Liver (tissue), 8 donors: ENCODE measurements at regions not wholly inside any gene's neighbourhood (a gene's known extent, or its start where the extent isn't known, plus 50 kb on each side); places are given as distances from the start of the nearest gene placed in this dataset.

Experiments
- DNase-seq: peaks from one replicate; pipeline ENCODE4 v3.0.0-alpha.2; 2017; ENCODE audit warnings: low spot score
- H3K27ac ChIP-seq, 2 donors: one replicate each; pipeline ENCODE4 v1.7.0; 2013; ENCODE audit warnings: inconsistent platforms in 2 of 2, low read length in 2 of 2, control low read depth in 1 of 2, low read depth in 1 of 2, mild to moderate bottlenecking in 1 of 2
- H3K27me3 ChIP-seq, 4 donors: one replicate each; pipeline versions ENCODE4 v1.6.1 to v1.7.0; 2013; ENCODE audit warnings: low read length in 3 of 4, inconsistent platforms in 1 of 4, mild to moderate bottlenecking in 1 of 4, moderate library complexity in 1 of 4; ENCODE audit not compliant: control insufficient read depth in 4 of 4, insufficient read depth in 4 of 4
- H3K36me3 ChIP-seq, 4 donors: one replicate each; pipeline versions ENCODE4 v1.6.1 to v1.7.0; 2013; ENCODE audit warnings: low read length in 3 of 4, mild to moderate bottlenecking in 3 of 4, low read depth in 1 of 4, moderate library complexity in 1 of 4; ENCODE audit not compliant: control insufficient read depth in 4 of 4, insufficient read depth in 3 of 4
- H3K4me1 ChIP-seq, 4 donors: one replicate each; pipeline versions ENCODE4 v1.6.1 to v1.7.0; 2013; ENCODE audit warnings: low read length in 3 of 4, mild to moderate bottlenecking in 3 of 4, moderate library complexity in 1 of 4; ENCODE audit not compliant: control insufficient read depth in 4 of 4, insufficient read depth in 4 of 4
- H3K4me3 ChIP-seq, 3 donors: one replicate each; pipeline versions ENCODE4 v1.6.1 to v1.7.0; 2013; ENCODE audit warnings: low read length in 3 of 3, control low read depth in 1 of 3, low read depth in 1 of 3, mild to moderate bottlenecking in 1 of 3
- H3K9ac ChIP-seq, 2 donors: one replicate each; pipeline ENCODE4 v1.7.0; 2013; ENCODE audit warnings: low read length in 2 of 2, mild to moderate bottlenecking in 2 of 2, moderate library complexity in 2 of 2, control low read depth in 1 of 2, low read depth in 1 of 2
- H3K9me3 ChIP-seq, 4 donors: one replicate each; pipeline versions ENCODE4 v1.6.1 to v1.7.0; 2013; ENCODE audit warnings: low read length in 3 of 4; ENCODE audit not compliant: control insufficient read depth in 4 of 4
- EGR1 ChIP-seq, 2 donors: IDR thresholded peaks; 2 replicates each; pipeline ENCODE4 v1.6.1; 2016 to 2018; ENCODE audit warnings: antibody characterized with exemption in 2 of 2, low read depth in 2 of 2
- FOXA1 ChIP-seq: IDR thresholded peaks from 2 replicates; pipeline ENCODE4 v1.6.1; 2016; ENCODE audit warnings: antibody characterized with exemption
- FOXA2 ChIP-seq: IDR thresholded peaks from 2 replicates; pipeline ENCODE4 v1.6.1; 2016; ENCODE audit warnings: antibody characterized with exemption
- GABPA ChIP-seq, 2 donors: IDR thresholded peaks in 1 of 2; conservative IDR thresholded peaks in 1 of 2; 2 replicates each; pipeline ENCODE4 v1.6.1; 2016; ENCODE audit warnings: antibody characterized with exemption in 2 of 2, mild to moderate bottlenecking in 1 of 2, moderate library complexity in 1 of 2
- HNF4A ChIP-seq, 2 donors: conservative IDR thresholded peaks; 2 replicates each; pipeline ENCODE4 v1.6.1; 2016; ENCODE audit warnings: antibody characterized with exemption in 2 of 2, mild to moderate bottlenecking in 2 of 2
- HNF4G ChIP-seq: IDR thresholded peaks from 2 replicates; pipeline ENCODE4 v1.6.1; 2016; ENCODE audit warnings: antibody characterized with exemption
- JUND ChIP-seq, 2 donors: IDR thresholded peaks; 2 replicates each; pipeline ENCODE4 v1.6.1; 2016; ENCODE audit warnings: antibody characterized with exemption in 2 of 2
- NR2F2 ChIP-seq: IDR thresholded peaks from 2 replicates; pipeline ENCODE4 v1.6.1; 2016; ENCODE audit warnings: antibody characterized with exemption
- RAD21 ChIP-seq, 2 donors: IDR thresholded peaks; 2 replicates each; pipeline ENCODE4 v1.6.1; 2016; ENCODE audit warnings: antibody characterized with exemption in 2 of 2, mild to moderate bottlenecking in 2 of 2
- REST ChIP-seq: IDR thresholded peaks from 2 replicates; pipeline ENCODE4 v1.6.1; 2016; ENCODE audit warnings: antibody characterized with exemption, mild to moderate bottlenecking
- RXRA ChIP-seq, 2 donors: IDR thresholded peaks; 2 replicates each; pipeline ENCODE4 v1.6.1; 2017 to 2018; ENCODE audit warnings: antibody characterized with exemption in 2 of 2, mild to moderate bottlenecking in 1 of 2
- SP1 ChIP-seq: IDR thresholded peaks from 2 replicates; pipeline ENCODE4 v1.6.1; 2018; ENCODE audit warnings: antibody characterized with exemption, mild to moderate bottlenecking
- TAF1 ChIP-seq: conservative IDR thresholded peaks from 2 replicates; pipeline ENCODE4 v1.6.1; 2016; ENCODE audit warnings: antibody characterized with exemption, mild to moderate bottlenecking
- YY1 ChIP-seq: IDR thresholded peaks from 2 replicates; pipeline ENCODE4 v1.6.1; 2016; ENCODE audit warnings: antibody characterized with exemption, mild to moderate bottlenecking
- ZBTB33 ChIP-seq: IDR thresholded peaks from 2 replicates; pipeline ENCODE4 v1.6.1; 2016; ENCODE audit warnings: antibody characterized with exemption
- WGBS: extraction: QIAGEN DNeasy Blood & Tissue Kit; methylation state at CpG from one replicate; pipeline ENCODE4 v1.1.7; 2013; 5-methylcytosine and 5-hydroxymethylcytosine counted together
- TF ChIP-seq, protein P1 (sequence below): IDR thresholded peaks from 2 replicates; pipeline ENCODE4 v1.6.1; 2016; ENCODE audit warnings: antibody characterized with exemption
- TF ChIP-seq, protein P2 (sequence below): fragments of 150-350 bp; IDR thresholded peaks from 2 replicates; pipeline ENCODE4 v1.5.1; 2017; ENCODE audit warnings: improper control_type of control experiment, low read depth, low read length; ENCODE audit not compliant: missing input control
- TF ChIP-seq, protein P3 (sequence below): IDR thresholded peaks from 2 replicates; pipeline ENCODE4 v1.6.1; 2016; ENCODE audit warnings: antibody characterized with exemption
- donor health status: healthy.
- donor health status: healthy.
- donor health status: healthy.
- donor health status: healthy.
- donor health status: healthy.

DNA sequence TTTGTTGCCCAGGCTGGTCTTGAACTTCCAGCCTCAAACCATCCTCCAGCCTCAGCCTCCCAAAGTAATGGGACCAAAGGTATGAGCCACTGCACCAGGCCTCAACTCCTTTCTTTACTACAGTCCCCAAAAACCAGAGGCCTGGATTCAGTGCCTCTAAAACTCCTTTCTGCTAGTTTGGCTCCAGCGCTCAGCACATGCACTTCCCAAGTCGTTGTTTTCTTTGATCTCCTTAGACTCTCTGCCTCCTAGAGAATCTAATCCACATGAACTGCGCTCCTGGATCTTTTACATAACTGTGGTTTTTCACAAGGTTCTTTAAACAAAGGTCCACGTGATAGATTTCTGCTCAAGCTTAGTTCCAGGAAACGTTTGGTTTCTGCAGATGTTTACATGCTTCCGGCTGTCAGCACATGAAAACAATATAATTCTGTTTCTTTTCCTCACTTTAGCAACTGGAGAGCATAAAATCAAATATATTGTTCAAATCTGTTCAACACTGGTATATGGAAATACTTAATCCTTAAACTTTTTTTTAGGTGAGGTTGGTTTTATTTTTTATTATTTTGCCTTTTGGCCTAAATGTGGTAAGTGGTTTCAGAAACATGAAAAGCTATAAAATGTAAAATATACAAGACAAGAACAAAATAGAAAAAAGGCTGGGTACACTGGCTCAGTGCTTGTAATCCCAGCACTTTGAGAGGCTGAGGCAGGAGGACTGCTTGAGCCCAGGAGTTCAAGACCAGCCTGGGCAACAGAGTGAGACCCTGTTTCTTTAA lies 270.5 kb upstream of the MKLN1 start:
- H3K4me1 ChIP-seq, result peaks cover 6 to 36% (median 21%) of the 10 kb centered on the region in 4 donors

More for the DNA sequence above, 270.5 kb upstream of the MKLN1 start:
- Histone ChIP-seq H3K27ac (peak overlapping the region; percentile 82 to 93), H3K4me3 (no peak overlapping the region), H3K36me3 (peaks cover 0 to 5% (median 0%) of the 10 kb centered on the region in 4 donors), H3K27me3 (no peaks in the 10 kb centered on the region), H3K9me3 (no peaks in the 10 kb centered on the region), H3K9ac (peak overlapping the region in 1 of 2 donors; percentile 80)
- TF ChIP-seq RAD21 (IDR thresholded peaks at IDR 0.05), result peak; percentile 33 to 44
- TF ChIP-seq FOXA2, result peak; percentile 86
- peak in 1 of 2 donors; percentile 73 for TF ChIP-seq EGR1 (IDR thresholded peaks at IDR 0.05; ENCODE audit: low read depth in 2 of 2)
- TF ChIP-seq HNF4G, result no peak
- peak; percentile 46 to 73 for TF ChIP-seq JUND (IDR thresholded peaks at IDR 0.05)
- TF ChIP-seq TAF1, result no peak
- TF ChIP-seq RXRA (IDR thresholded peaks at IDR 0.05), result peak; percentile 64 to 87
- TF ChIP-seq, protein P1, sequence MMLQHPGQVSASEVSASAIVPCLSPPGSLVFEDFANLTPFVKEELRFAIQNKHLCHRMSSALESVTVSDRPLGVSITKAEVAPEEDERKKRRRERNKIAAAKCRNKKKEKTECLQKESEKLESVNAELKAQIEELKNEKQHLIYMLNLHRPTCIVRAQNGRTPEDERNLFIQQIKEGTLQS, result no peak
- peak; percentile 71 for TF ChIP-seq REST
- TF ChIP-seq, protein P2, sequence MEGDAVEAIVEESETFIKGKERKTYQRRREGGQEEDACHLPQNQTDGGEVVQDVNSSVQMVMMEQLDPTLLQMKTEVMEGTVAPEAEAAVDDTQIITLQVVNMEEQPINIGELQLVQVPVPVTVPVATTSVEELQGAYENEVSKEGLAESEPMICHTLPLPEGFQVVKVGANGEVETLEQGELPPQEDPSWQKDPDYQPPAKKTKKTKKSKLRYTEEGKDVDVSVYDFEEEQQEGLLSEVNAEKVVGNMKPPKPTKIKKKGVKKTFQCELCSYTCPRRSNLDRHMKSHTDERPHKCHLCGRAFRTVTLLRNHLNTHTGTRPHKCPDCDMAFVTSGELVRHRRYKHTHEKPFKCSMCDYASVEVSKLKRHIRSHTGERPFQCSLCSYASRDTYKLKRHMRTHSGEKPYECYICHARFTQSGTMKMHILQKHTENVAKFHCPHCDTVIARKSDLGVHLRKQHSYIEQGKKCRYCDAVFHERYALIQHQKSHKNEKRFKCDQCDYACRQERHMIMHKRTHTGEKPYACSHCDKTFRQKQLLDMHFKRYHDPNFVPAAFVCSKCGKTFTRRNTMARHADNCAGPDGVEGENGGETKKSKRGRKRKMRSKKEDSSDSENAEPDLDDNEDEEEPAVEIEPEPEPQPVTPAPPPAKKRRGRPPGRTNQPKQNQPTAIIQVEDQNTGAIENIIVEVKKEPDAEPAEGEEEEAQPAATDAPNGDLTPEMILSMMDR, result no peak
- TF ChIP-seq ZBTB33, result peak; percentile 73
- peak in 1 of 2 donors; percentile 52 for TF ChIP-seq GABPA (IDR thresholded peaks at IDR 0.05 in 1 of 2, conservative IDR thresholded peaks at IDR 0.05 in 1 of 2)
- peak; percentile 61 for TF ChIP-seq YY1
- TF ChIP-seq NR2F2, result no peak
- peak; percentile 65 for TF ChIP-seq SP1
- TF ChIP-seq, protein P3, sequence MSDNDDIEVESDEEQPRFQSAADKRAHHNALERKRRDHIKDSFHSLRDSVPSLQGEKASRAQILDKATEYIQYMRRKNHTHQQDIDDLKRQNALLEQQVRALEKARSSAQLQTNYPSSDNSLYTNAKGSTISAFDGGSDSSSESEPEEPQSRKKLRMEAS, result peak; percentile 93
- peak; percentile 57 to 79 for TF ChIP-seq HNF4A (conservative IDR thresholded peaks at IDR 0.05)
- TF ChIP-seq FOXA1, result peak; percentile 88
- WGBS, result 2% methylated on average over 6 of the region's 6 CpGs
- no peak for DNase-seq
